ENCODE measurements at regions not wholly inside any gene's neighbourhood (a gene's known extent, or its start where the extent isn't known, plus 50 kb on each side); places are given as distances from the start of the nearest gene placed in this dataset.

GRCh38 chr1:213474054-213474453, 423.0 kb downstream of the RPS6KC1 start:
- no peak for TF ChIP-seq REST (IDR thresholded peaks at IDR 0.05; ENCODE audit: insufficient read depth in 1 of 2, low read depth in 2 of 2, low read length in 2 of 2)
- no peak for TF ChIP-seq POLR2AphosphoS5 (IDR thresholded peaks at IDR 0.05; ENCODE audit: low read depth, low read length)
- no peak for TF ChIP-seq SIN3A (IDR thresholded peaks at IDR 0.05; ENCODE audit: borderline replicate concordance, insufficient read depth, low read length)
- TF ChIP-seq TAF1 (IDR thresholded peaks at IDR 0.05; ENCODE audit: borderline replicate concordance, insufficient read depth, low read length): no peak
